ENCODE measurements at regions not wholly inside any gene's neighbourhood (a gene's known extent, or its start where the extent isn't known, plus 50 kb on each side); places are given as distances from the start of the nearest gene placed in this dataset.

DNA sequence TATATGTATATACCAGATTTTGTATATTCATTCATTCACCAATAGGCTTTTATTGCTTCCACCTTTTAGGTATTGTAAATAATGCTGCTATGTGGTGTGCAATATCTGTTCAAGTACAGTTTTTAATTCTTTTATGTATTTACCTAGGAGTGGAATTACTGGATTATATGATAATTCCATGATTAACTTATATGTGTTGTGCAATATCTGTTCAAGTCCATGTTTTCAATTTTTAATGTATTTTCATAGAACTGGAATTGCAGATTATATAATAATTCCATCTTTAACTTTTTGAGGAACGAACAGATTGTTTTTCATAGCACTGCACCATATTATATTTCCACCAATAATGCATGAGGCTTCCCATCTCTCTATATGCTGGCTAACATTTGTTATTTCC, 50.6 kb upstream of the L3MBTL4 start:
- TF ChIP-seq, protein P1, sequence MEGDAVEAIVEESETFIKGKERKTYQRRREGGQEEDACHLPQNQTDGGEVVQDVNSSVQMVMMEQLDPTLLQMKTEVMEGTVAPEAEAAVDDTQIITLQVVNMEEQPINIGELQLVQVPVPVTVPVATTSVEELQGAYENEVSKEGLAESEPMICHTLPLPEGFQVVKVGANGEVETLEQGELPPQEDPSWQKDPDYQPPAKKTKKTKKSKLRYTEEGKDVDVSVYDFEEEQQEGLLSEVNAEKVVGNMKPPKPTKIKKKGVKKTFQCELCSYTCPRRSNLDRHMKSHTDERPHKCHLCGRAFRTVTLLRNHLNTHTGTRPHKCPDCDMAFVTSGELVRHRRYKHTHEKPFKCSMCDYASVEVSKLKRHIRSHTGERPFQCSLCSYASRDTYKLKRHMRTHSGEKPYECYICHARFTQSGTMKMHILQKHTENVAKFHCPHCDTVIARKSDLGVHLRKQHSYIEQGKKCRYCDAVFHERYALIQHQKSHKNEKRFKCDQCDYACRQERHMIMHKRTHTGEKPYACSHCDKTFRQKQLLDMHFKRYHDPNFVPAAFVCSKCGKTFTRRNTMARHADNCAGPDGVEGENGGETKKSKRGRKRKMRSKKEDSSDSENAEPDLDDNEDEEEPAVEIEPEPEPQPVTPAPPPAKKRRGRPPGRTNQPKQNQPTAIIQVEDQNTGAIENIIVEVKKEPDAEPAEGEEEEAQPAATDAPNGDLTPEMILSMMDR (conservative IDR thresholded peaks at IDR 0.05) = no peak
- no peak for TF ChIP-seq ZFX (IDR thresholded peaks at IDR 0.05)
- no peak overlapping the region for H3K27ac ChIP-seq

DNA sequence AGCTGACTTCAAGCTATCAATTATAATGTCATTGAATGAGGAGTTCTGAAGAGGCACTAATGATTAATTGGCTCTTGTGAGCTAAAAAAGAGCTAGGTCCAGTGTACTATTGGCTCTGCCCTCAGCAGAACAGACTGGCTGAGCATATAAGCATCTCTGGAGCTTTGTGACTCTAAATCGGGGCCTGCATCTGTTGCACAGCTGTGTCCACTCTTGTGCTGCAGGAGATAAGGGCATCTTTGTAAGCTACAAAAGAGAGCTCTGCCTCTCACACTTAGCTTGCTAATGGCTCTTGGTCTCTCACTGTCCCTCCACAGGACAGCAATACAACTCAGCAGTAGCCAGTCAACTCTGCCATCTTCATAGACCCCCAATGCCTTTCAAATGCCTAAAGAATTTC, 61.5 kb upstream of the L3MBTL4 start:
- TF ChIP-seq, protein P1 (conservative IDR thresholded peaks at IDR 0.05) = no peak
- TF ChIP-seq ZFX (IDR thresholded peaks at IDR 0.05) = no peak
- H3K27ac ChIP-seq = no peak overlapping the region

DNA sequence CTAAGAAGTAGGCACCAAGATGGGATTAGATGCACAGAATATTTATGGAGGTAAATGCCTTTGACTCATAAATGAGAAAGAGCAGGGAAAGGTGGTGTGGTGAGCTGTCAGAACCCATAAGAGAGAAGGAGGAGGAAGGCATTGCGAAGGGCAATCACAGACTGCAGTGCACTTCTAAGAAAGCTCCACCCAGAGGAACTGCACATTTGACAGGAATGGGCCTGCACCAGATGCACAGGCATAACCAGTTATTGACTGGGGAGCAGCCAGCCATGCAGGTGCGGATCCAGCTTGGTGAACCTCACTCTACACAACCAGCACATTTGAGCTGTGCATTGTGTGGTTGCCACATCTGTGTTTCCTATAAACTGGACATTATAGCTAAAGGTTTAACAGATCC, 62.2 kb upstream of the L3MBTL4 start:
- TF ChIP-seq, protein P1 (conservative IDR thresholded peaks at IDR 0.05) = no peak
- TF ChIP-seq ZFX (IDR thresholded peaks at IDR 0.05) = no peak

DNA sequence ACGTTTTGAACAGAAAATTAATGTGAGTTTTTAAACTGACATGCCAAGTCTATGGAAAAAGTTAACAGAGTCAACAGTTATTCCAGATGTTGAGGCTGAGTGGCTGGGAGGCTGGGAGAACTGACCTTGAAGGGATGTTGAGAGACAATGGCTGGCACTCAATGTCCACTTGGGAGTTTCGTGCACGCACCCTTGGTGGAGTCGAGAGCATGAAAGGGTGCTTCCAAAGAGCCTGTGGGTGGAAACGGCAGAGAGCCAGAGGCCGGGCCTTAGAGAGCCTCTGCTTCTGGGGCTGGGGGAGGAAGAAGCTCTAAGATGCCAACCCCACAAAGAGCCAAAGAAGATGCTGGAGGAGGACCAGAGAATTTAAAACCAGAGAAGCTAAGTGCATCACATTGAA, 63.4 kb upstream of the L3MBTL4 start:
- H3K27ac ChIP-seq = no peak overlapping the region
- no peak for TF ChIP-seq ZFX (IDR thresholded peaks at IDR 0.05)
- TF ChIP-seq, protein P1 (conservative IDR thresholded peaks at IDR 0.05) = no peak

More for the DNA sequence above, 62.2 kb upstream of the L3MBTL4 start:
- no peak overlapping the region for H3K27ac ChIP-seq

DNA sequence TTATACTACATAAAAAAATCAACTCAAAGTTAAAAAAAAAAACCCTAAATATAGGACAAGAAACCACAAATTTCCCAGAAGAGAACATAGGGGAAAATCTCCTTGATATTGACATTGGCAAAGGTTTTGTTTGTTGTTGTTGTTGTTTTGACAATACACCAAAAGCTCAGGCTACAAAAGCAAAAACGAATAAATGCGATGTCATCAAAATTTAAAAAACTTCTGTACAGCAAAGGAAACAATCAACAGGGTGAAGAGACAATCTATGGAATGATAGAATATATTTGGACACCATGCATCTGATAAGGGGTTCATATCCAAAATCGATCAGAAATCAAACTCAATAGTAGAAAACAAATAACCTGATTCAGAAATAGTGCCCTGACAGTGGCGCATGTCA, 65.0 kb upstream of the L3MBTL4 start:
- no peak for TF ChIP-seq ZFX (IDR thresholded peaks at IDR 0.05)
- TF ChIP-seq, protein P1 (conservative IDR thresholded peaks at IDR 0.05) = no peak
- H3K27ac ChIP-seq = no peak overlapping the region

DNA sequence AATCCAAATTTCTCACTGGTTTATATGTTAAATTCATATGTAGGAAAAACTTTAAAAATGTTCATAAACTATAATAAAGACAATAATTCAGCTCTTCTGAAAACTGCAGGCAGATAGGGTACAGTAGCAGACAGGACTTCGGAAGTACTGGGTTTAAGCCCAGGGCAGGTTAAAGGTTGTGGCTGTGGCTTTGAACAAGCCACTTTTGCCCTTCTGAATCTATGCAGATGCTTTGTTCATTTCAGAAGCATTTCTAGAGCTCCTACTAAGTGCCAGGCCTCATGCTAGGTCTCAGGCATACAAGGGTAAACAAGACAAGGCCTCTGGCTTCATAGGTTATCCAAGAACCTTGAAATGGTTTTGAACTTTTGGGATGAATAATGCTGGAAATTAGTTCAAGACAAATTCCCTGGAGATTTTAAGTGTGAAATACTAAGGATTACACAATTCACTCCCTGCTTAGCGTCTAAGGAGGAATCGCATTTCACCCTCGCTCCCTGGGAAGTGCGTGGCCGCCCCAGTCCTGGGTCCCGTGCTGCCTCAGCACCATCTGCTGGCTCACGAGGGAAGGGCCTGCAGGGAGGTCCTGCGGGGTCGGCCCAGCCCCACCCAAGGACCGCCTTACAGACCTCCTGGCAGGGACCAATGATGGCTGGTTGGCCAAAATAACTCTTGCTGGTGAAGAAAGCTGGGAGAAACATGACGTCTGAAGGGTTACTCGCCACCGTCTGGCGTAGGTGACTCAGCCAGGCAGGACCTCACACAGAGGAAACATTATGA, 67.7 kb upstream of the L3MBTL4 start:
- no peak overlapping the region for H3K27ac ChIP-seq
- TF ChIP-seq ZFX (IDR thresholded peaks at IDR 0.05) = no peak
- TF ChIP-seq, protein P1 (conservative IDR thresholded peaks at IDR 0.05) = peak; percentile 60

DNA sequence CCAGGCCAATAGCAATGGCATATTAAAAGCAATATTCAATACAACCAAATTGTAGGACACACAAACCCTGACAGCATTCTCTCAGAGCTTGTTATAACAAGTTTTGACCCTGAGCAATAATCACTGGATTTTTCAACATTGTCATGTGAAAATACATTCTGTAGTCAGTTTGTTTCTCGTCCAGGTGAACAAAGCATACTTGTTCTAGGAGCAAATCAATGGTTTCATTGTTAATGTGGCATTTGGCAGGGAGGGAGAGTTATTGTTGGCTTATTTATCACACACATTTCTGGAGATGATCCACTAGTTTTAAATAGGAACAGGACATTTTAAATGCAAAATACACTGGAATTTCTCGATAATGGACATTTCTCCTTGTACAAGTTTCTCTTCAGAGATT, 69.9 kb upstream of the L3MBTL4 start:
- TF ChIP-seq ZFX (IDR thresholded peaks at IDR 0.05) = no peak
- TF ChIP-seq, protein P1 (conservative IDR thresholded peaks at IDR 0.05) = no peak
- no peak overlapping the region for H3K27ac ChIP-seq
